Stimulated activated CD4-positive, alpha-beta T cell treated with anti-CD3 and anti-CD28 coated beads, Interleukin-15, amount 100 ng/mL, for 24 hours (primary cell): ENCODE measurements at regions not wholly inside any gene's neighbourhood (a gene's known extent, or its start where the extent isn't known, plus 50 kb on each side); places are given as distances from the start of the nearest gene placed in this dataset.
"Not testable (repeated sequence)": the region's sequence is repeated elsewhere in the genome, so short reads cannot be mapped to it uniquely, and the experiment has no call there.

Experiments used
- DNase-seq: peaks from one replicate; pipeline ENCODE4 v3.0.0-alpha.2; 2020

GRCh38 chr12:115810122-115810901 lies 467.2 kb downstream of the MED13L start:
- DNase-seq, result no peak

DNA sequence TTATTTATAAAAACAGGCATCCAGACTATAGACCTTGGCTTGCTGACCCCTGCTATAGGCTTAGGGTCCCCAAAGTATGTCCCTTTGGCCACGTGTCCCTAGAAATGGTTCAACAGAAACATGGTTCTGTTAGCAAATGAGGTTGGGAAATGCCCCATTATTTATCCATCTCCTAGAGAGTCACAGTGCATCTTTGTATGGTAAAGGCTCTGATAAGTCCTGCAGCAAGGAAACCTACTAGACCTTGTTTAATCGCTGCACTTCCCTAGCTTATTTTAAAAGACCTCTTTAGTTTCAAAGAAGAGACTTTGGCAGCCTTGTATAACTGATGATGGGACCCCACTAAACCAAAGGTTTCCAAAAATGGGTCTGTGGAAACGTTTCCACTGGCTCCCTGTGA lies 471.5 kb downstream of the MED13L start:
- no peak for DNase-seq

- no peak for DNase-seq
Measured at GRCh38 chr12:115802767-115803166, 474.7 kb downstream of the MED13L start.

- no peak for DNase-seq
Measured at GRCh38 chr12:115801871-115802270, 475.6 kb downstream of the MED13L start.

- DNase-seq, result no peak
Measured at GRCh38 chr12:115799610-115800009, 477.9 kb downstream of the MED13L start.

DNA sequence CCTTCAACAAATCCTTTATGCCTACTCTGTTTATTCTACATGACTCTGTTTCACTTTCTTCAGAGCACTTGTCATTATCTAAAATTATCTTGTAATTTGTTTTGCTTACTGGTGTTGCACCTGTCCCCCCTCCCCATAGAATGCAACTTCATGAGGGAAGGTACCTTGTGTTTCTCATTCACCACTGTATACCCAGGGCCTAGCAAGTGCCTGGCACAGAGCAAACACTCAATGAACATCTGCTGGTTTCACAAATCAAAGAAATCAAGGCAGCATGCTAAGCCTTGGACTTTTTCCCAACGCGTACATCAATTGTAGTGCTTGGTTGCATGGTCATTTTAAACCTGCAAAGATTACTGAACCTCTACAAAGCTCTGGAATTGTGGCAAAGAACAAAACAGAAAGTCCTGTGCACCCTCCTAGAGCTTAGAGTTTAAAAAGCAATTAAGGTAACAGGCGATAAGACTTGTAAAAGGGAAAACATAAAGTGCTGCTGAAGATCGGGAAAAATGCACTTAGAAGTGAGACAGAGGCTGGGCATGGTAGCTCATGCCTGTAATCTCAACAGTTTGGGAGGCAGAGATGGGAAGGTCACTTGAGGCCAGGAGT lies 479.1 kb downstream of the MED13L start:
- DNase-seq, result no peak

DNA sequence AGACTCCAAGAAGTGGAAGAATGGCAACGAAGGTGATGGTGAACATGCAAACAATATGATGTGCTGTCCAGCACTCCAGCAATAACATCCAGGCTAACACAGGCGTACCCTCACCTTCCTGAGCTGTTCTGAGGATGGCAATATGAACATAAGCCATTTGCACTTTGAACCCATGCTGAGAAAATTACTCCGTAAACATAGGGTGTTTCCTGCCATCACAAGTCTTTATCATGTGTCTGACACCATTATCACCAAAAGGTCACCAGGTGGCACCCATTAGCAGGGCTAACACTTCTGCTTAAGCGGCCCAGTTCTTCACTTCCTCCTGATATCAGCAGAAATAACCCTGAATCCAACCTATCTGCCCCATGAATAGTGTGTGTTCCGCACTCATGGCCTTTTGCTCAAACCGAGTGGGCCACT lies 482.8 kb downstream of the MED13L start:
- no peak for DNase-seq

DNA sequence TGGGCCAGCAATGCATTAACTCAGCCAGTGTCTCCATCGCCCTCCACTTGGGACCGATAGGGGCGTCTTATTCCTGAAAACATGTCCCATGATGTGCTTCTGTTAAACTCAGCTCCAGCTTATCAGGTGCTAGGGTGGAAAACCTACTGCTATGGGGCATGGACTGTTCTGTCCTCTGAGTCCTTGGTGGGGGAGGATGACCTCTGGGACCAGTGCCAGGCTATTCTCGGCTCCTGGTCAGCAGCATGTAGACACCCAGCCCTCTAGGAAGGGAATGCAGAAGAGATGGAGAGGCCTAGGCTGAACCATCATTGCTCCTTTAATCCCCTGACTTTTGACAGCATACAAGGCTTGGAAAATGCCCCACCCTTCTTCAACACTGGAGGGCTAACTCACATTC lies 486.2 kb downstream of the MED13L start:
- no peak for DNase-seq

DNA sequence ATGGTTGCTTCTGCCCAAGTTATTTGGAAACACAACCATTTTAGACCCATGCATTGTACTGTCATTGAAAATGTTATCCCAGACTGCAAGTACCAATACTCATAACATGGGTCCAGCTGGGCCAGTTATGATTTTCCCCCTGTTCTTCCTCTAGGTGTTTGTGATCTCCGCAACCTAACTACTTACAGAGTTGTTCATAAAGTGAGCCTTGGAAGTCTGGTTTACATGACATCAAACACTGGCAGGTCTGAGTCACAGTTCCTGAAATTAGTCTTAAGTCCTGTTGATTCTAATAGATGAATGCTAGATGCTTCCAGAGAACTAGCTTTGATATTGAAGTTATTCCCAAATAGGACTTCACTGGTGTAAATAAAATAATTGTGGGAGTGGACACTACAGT lies 487.0 kb downstream of the MED13L start:
- DNase-seq, result no peak

GRCh38 chr12:115786490-115786889 lies 491.0 kb downstream of the MED13L start:
- not testable (repeated sequence) for DNase-seq

- DNase-seq, result no peak
Measured at GRCh38 chr12:115785548-115785947, 491.9 kb downstream of the MED13L start.

DNA sequence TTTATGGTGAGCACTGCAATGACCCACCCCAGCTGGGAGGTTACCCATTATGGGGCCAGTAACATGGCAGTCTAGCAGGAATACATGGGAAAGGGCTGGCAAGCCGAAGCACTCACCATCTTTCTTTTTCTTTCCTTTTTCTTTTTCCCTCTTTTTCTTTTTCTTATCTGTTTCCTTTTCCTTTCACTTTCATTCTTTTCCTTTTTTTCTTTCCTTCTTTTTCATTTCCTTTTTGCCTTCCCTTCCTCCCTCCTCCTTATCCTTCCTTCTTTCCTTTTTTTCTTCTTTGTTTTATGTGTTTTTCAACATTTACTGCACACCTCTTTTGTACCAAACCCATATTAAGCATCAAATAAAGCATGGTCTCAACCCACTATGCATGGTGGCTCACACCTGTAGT lies 501.1 kb downstream of the MED13L start:
- DNase-seq, result no peak

DNA sequence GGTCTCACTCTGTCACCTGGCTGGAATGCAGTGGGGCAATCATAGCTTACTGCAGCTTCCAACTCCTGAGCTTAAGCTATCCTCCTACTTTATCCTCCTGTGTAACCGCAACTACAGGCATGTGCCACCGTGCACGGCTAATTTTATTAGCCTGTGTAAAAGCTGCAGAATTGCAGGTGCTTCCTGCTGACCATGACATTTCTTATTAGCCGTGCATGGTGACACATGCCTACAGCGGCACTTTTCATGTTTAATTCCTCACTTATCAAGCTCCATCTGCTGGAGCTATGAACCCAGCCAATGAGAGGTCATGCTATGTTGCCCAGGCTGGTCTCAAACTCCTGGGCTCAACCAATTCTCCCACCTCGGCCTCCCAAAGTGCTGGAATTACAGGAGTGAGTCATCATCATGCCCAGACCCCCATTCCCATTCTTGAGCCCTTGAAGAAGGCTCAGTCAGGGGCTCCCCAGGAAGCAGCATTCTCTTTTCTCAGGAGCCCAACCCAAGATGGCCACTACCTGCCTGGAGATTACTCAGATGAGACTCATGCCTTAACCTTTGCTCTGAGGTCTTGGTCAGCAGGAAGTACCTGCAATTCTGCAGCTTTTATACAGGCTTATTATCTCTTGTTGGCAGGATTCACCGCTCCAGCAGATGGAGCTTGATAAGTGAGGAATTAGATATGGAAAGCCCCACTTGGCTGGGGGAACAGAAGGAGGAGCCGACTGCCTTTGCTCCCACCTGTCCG lies 503.2 kb downstream of the MED13L start:
- no peak for DNase-seq

GRCh38 chr12:115771601-115772000 lies 505.9 kb downstream of the MED13L start:
- no peak for DNase-seq

GRCh38 chr12:115771065-115771464 lies 506.4 kb downstream of the MED13L start:
- no peak for DNase-seq

DNA sequence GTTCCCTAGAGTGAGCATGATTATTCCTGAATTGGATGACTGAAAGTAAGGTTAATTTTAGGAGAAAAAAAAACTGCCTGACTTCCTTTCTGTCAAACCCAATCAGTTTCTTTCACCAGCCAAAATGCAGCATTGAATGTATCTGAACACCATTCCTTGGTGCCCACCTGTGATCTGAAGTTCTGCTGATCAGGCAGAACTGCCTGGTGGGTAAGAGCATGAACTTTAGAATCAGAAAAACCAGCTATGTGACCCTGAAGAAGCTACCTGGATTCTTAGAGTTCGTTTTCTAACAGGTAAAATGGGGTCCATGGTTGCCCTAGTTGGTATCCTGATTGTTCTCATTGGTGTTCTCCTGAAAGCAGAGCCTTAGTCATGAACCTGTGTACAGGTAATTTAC lies 506.9 kb downstream of the MED13L start:
- no peak for DNase-seq

DNA sequence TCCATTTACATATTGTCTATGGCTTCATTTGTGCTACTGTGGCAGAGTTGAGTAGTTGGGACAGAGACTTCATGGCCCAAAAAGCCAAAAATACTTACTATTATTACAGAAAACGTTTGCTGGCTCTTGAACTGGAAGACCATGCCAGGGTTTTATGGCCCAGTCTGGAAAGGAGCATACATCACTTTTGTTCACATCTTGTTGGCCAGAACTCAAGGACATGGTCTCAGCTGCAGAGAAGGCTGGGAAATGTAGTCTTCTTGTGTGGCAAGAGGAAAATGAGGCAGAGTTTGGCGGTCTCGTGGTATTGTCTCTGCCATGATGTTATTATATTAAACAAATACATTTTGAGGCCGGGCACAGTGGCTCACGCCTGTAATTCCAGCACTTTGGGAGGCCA lies 509.6 kb downstream of the MED13L start:
- DNase-seq, result no peak

DNA sequence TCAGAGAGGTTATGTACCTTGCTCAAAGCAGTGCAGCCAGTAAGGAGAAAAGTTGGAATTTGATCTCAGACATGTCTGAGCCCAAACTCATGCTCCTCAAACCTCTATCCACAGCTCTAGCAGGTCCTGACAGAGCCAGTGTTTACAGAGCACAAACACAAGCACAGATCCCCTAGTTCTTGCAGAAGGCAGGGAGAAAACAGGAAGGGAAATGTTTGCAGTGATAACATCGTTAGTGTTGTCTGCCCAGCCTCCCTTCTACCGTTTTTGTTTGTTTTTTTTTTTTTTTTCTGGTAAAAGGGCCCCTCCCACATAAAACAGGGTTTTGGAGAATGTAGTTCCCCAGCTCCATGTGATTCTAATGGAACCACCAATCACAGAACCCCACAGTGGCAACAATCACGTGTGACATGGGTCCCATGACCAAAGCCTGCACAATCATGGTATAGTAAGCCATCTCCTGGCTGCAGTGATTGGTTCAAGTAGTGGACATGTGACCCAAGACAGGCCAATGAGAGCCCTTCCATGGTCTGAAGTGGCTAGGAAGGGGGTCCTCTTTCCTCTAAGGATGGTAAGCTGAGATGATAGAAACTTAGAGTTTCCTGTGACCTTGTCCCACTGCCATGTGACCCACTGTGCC lies 513.4 kb downstream of the MED13L start:
- no peak for DNase-seq

DNA sequence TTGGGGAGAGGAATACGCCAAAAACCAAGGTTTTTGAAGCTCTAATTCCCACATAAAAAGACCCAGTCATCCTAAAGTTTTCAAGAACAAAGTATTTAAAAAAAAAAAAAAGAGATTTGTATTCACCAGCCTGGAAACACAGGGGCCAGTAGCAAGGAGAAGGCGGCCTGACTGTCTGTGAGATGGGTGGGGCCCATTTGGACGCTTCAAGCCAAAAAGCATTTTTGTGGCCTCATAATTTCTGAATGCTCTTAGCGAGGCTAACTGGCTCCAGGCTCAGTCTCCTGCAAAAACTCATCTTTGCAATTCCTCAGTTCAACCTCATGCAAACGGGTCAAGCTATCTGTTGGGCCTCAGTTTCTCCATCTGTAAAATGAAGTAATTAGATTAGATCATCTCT lies 514.1 kb downstream of the MED13L start:
- no peak for DNase-seq

GRCh38 chr12:115762936-115763335 lies 514.6 kb downstream of the MED13L start:
- no peak for DNase-seq

GRCh38 chr12:115761784-115762183 lies 515.7 kb downstream of the MED13L start:
- no peak for DNase-seq

GRCh38 chr12:115760231-115760630 lies 517.3 kb downstream of the MED13L start:
- no peak for DNase-seq

DNA sequence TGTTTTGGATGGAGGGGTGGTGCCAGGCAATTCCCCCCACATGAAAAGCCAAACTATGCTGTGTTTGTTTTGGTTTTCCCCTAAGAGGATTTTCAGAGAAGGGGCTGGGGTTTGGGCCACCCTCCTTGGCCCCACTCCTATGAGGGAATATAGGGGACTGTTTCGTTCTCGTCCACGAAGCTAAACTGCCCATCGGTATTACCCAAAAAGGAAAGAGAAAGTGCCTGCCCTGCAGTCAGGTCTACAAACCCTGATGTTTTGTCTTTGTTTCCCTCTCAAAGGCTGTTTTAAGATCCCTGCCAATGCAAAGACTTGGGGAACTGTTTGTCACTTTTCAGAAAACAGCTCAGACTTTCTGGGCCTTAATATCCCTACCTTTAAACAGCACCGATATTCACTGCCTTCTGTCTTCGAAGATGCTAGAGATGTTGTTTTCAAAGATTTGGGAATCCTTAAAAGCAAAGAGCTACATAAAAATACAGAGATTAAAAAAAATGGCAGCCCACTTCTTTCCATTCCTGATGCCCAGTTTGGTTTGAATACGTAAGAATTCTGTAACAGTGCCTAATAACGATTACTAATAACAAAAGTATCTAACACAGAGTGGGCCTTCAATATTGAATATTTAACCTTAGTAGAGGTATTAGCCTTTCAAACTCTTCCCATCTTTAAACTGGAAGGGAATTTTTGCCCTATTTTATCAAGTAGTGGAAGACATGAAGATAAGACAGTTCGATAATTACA lies 518.4 kb downstream of the MED13L start:
- DNase-seq, result no peak
